HAP-1 (cell line): ENCODE measurements at regions not wholly inside any gene's neighbourhood (a gene's known extent, or its start where the extent isn't known, plus 50 kb on each side); places are given as distances from the start of the nearest gene placed in this dataset.

Source experiments
- DNase-seq, 2 experiments: peaks; one replicate each; pipeline ENCODE4 v3.0.0-alpha.2; 2016 to 2020; ENCODE audit warnings: low spot score in 2 of 2
- H3K27me3 ChIP-seq: fragments of 250-450 bp; sonication (Bioruptor Pico); 2 replicates; pipeline ENCODE4 v1.5.1; 2020; ENCODE audit warnings: low read depth, mild to moderate bottlenecking, moderate library complexity
- H3K36me3 ChIP-seq: fragments of 250-450 bp; sonication (Bioruptor Pico); replicated peaks from 2 replicates; pipeline ENCODE4 v1.5.1; 2020; ENCODE audit warnings: mild to moderate bottlenecking
- H3K4me1 ChIP-seq: fragments of 250-450 bp; sonication (Bioruptor Pico); 2 replicates; pipeline ENCODE4 v1.5.1; 2020; ENCODE audit warnings: mild to moderate bottlenecking
- H3K4me3 ChIP-seq: fragments of 250-450 bp; sonication (Bioruptor Pico); 2 replicates; pipeline ENCODE4 v1.5.1; 2020; ENCODE audit warnings: mild to moderate bottlenecking, moderate library complexity
- H3K9me3 ChIP-seq: fragments of 250-450 bp; sonication (Bioruptor Pico); 2 replicates; pipeline ENCODE4 v1.5.1; 2020; ENCODE audit warnings: mild to moderate bottlenecking, moderate library complexity
- in situ Hi-C: fragments of 300-500 bp; cut with MboI; formaldehyde crosslinking; loops from 3 replicates; pipeline ENCODE4 v1.14.3; 2020; ENCODE audit warnings: low sequenced_read_pairs, inconsistent platforms, mixed read lengths

DNA sequence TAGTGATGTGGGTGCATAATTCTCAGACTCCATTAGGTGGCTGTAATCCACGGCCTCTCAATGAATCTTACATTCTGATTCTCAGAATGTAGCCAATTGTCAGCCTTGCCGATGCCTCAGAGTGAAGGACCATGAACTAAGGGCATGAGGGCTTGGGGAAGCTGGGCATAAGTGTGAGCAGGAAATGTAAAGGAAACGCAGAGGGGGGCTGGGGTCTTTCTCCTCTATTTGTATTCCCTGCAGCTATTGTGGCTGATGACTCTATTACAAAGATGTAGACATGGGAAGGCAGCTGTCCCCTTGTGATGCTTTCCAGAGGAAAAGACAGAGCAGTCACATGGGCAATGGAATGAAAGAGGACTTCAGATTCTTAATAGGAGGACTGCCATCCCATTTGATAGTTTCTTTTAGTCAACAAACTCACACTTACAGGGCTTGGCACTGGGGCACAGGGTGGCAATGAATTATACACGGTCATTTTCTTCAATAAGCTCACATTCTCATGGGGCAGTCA, 353.2 kb upstream of the PKDCC start:
- Histone ChIP-seq H3K4me1 (no peaks in the 10 kb centered on the region), H3K9me3 (no peaks in the 10 kb centered on the region), H3K36me3 (no peaks in the 10 kb centered on the region), H3K27me3 (no peaks in the 10 kb centered on the region), H3K4me3 (no peak overlapping the region)
- no peak for DNase-seq
- in situ Hi-C loops, result no loop called here

DNA sequence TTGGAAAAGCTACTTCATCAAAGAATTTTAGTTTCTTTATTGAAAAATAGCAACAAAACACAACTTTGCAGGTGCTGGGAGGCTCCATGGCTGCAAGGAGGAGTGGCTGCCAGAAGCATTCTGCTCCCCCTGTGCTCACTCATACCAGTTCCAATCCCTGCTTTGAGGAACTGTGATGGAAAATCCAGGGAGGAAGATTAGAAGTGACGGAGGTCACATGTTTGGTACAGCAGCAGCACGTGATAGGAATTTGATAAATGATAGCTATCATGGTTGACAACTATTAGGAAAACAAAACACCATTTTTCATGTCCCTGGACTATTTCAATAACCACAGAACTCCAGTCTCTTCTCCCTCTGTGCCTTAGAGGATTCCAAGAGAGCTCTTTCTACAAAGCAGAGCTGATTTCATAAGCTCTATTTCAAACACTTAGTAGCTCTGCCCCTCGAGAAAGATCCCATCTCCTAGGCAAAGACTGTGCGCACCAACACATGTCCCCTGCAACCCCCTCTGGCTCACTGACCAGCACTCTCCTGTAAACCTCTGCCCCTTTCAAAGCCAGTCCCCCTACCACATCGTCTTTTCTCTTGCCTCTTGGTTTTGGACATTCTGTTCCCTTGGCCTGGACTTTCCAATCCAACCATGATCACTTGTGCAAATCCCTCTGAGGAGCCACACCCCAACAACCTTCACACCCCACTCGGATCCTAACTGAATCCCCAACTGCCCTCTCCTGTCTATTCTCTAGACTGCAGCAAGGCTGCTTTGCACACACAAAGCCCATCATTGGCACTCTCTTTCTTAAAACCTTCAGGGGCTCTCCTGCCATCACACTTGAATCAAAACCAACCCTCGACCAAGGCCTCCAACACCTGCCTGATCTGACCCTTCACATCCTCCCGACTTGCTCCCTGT, 352.4 kb upstream of the PKDCC start:
- no peaks in the 10 kb centered on the region for H3K27me3 ChIP-seq
- no peaks in the 10 kb centered on the region for H3K4me1 ChIP-seq
- no peaks in the 10 kb centered on the region for H3K9me3 ChIP-seq
- in situ Hi-C loops, result no loop called here
- no peaks in the 10 kb centered on the region for H3K36me3 ChIP-seq
- DNase-seq, result no peak
- H3K4me3 ChIP-seq, result no peak overlapping the region

DNA sequence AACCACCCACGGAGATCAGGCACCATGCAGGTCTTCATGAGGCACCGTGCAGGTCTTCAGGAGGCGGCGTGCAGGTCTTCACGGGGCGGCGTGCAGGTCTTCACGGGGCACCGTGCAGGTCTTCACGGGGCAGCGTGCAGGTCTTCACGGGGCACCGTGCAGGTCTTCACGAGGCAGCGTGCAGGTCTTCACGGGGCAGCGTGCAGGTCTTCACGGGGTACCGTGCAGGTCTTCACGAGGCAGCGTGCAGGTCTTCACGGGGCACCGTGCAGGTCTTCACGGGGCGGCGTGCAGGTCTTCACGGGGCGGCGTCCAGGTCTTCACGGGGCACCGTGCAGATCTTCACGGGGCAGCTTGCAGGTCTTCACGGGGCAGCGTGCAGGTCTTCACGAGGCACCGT, 350.4 kb upstream of the PKDCC start:
- no peaks in the 10 kb centered on the region for H3K9me3 ChIP-seq
- no peaks in the 10 kb centered on the region for H3K4me1 ChIP-seq
- no peak overlapping the region for H3K4me3 ChIP-seq
- H3K27me3 ChIP-seq, result no peaks in the 10 kb centered on the region
- no peak for DNase-seq
- H3K36me3 ChIP-seq, result no peaks in the 10 kb centered on the region
- in situ Hi-C loops, result no loop called here

DNA sequence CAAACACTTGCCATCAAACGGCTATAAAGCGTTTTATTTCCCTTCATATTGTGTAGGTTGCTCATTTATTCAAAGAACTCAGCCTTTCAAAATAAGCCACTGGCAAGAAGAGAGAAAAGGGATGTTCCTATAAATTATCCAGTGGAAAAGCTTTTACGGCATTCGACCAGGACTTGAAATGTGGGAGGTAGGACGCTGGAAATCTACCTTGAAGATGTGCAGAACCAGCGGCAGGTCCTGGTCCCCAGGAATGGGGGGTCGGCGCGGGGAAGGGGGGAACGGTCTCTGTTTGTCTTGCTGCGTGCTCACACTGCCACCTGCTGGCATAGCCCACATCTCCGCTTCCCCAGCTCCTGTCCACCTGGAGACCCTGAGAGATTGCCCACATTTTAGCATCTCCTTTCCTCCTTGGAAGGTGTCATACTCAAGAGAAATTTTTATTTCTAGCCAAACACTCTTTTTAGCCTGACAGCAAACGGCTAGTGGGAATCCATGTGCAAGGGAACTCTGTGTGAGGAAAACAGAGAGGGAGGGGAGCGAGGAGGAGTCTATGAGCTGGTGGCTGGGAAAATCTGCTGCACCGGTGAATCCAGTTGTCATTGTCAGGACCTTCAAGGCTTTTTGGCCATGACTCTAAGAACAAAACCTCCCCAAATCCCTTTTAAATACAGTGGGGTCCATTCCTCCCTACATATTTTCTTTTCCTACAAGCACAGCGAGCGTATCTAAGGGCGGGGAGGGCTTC, 349.0 kb upstream of the PKDCC start:
- DNase-seq, result peak in 1 of 2 experiments; percentile 48
- H3K27me3 ChIP-seq, result no peaks in the 10 kb centered on the region
- in situ Hi-C loops, result no loop called here

DNA sequence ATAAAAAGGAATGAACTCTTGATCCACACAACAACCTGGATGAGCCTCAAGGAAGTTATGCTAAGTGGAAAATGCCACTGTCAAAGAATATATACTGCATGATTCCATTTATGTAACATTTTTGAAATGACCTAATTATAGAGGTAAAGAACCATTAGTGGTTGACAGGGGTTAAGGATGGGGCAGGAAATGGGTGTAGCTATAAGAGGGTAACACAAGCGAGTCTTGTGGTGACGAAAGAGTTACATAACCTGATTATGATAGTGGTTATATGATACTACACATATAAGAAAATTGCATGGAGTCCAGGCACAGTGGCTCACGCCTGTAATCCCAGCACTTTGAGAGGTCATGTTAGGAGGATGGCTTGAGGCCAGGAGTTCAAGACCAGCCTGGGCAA, 346.6 kb upstream of the PKDCC start:
- in situ Hi-C loops, result no loop called here
- no peaks in the 10 kb centered on the region for H3K27me3 ChIP-seq

More for the DNA sequence above, 349.0 kb upstream of the PKDCC start:
- no peaks in the 10 kb centered on the region for H3K4me1 ChIP-seq
- no peaks in the 10 kb centered on the region for H3K9me3 ChIP-seq
- H3K36me3 ChIP-seq, result no peaks in the 10 kb centered on the region
- H3K4me3 ChIP-seq, result no peak overlapping the region

DNA sequence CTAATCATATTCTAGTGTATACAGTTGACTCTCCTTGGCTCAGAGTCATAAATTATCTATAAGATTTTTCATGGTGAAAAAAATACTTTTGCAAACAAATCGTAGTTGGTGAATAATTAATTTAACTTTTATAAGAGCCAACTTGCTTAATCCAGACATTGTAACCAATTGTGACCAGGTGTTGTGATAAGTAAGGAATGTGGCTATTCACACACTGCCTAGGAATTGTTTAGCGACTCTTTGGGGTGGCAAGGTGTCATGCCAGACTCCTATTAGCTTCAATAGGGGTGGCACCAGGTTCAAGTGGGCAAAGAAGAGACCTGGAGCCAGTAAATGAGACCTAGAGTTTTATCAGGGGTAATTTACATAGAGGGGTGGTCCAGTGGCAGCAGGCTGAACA, 344.7 kb upstream of the PKDCC start:
- H3K4me1 ChIP-seq, result no peaks in the 10 kb centered on the region
- in situ Hi-C loops, result no loop called here
- H3K36me3 ChIP-seq, result no peaks in the 10 kb centered on the region
- H3K27me3 ChIP-seq, result no peaks in the 10 kb centered on the region
- no peaks in the 10 kb centered on the region for H3K9me3 ChIP-seq
- no peak for DNase-seq
- H3K4me3 ChIP-seq, result no peak overlapping the region

More for the DNA sequence above, 346.6 kb upstream of the PKDCC start:
- Histone ChIP-seq H3K4me1 (no peaks in the 10 kb centered on the region), H3K9me3 (no peaks in the 10 kb centered on the region), H3K36me3 (no peaks in the 10 kb centered on the region), H3K4me3 (no peak overlapping the region)
- no peak for DNase-seq

DNA sequence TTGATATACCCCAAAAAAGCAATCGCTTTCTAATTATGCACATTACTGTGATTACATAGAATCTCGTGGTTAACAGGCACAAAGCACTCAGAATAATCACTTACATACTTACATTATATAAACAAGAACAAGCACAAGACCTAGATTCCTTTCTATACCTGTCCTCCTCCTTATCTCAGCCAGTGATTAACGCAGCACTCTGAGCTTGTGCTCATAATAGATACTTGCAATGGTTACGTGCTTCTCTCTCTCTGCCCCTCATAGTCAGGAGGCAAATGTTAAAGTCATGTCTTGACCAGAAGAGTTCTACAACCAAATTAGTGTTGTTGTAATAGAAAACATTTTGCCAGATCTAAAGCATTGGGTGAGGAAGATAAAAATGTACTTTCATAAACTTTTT, 342.2 kb upstream of the PKDCC start:
- no peak for DNase-seq
- in situ Hi-C loops, result no loop called here
- Histone ChIP-seq H3K36me3 (no peaks in the 10 kb centered on the region), H3K4me1 (no peaks in the 10 kb centered on the region), H3K27me3 (no peaks in the 10 kb centered on the region), H3K9me3 (no peaks in the 10 kb centered on the region), H3K4me3 (no peak overlapping the region)

DNA sequence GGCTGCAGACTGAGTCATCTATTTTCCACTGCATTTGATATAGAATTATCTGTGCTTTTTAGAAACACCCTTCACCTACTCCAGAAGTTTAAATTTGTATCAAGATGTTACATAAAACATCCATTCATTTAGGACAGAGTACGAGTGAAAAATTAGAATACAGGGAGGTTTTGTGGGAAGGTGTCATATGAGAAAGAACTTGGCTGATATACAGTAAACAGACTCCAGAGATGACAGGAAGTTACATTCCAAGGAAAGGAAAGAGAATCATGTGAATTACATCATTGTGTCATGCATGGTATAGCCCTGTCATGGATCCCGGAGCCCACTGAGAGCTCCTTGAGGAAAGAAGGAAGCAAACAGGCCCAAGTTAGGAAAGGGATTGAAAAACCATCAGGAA, 341.5 kb upstream of the PKDCC start:
- H3K9me3 ChIP-seq, result no peaks in the 10 kb centered on the region
- H3K27me3 ChIP-seq, result no peaks in the 10 kb centered on the region
- H3K4me1 ChIP-seq, result no peaks in the 10 kb centered on the region
- in situ Hi-C loops, result no loop called here
- no peak for DNase-seq
- no peak overlapping the region for H3K4me3 ChIP-seq
- no peaks in the 10 kb centered on the region for H3K36me3 ChIP-seq

DNA sequence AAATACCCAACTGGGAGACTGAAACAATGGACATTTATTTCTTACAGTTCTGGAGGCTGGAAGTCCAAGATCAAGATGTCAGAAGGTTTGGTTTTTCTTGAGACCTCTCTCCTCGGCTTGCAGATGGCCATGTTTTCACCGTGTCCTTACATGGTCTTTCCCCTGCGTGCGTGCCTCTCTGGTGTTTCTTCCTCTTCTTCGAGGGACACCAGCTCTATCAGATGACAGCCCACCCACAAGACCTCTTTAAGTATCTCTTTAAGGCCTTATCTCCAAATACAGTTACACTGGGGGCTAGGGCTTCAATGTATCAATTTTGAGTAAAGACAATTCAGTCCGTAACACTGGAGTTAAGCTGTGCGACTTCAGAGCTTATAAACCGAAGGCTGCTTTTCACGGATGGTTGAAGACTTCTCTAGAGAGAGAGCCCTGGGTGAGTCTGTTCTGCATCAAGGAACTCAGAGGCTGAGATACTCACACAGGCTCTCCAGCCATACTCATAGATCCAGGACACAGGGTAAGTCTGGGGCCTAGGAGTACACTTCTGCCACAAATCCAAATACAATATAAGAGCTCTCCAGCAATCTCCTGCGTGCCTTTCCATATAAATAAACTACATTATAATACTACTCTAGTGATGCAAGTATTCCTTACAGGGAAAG, 339.9 kb upstream of the PKDCC start:
- Histone ChIP-seq H3K4me1 (no peaks in the 10 kb centered on the region), H3K4me3 (no peak overlapping the region), H3K9me3 (no peaks in the 10 kb centered on the region), H3K36me3 (no peaks in the 10 kb centered on the region), H3K27me3 (no peaks in the 10 kb centered on the region)
- DNase-seq, result no peak
- in situ Hi-C loops, result no loop called here

DNA sequence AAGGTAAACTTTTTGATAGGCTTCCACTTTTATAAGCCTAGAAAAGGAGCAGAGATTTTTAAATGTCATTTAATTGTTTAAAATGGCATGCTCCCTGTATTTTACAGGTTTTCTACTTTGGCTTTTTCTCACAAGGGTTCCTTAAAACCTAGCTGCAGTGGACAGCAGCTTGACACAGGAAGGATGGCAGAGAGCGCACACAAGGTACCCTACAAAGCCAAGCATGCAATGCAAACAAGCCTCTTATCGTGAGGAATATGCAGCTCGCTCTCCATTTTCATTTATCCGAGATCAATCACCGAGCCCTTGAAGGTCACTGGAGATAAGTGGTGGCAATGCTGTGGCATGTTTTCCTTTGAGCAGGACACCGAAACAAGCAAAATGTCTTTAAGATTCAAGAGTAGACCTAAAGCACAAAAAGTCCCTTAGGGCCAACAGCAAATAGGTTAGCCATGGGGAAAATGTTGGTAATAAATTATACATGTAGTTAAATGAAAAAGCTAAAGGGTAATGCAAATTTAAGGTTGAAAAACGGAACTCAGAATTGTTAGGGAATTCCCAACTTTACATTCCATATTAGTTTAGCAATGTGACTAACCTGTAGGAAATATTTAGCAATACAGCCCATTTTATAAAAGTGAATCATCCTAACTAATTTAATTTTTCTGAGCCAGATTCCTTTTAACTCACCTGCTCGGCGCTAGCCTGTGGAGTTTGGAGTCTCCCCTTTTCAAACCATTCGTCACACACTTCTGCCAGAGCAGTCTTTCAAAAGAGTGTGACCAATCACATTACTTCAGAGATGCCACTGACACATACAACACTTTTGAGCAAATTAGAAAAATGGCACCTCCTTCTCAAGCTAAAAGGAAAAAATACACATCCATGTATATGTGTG, 337.9 kb upstream of the PKDCC start:
- Histone ChIP-seq H3K36me3 (no peaks in the 10 kb centered on the region), H3K9me3 (no peaks in the 10 kb centered on the region), H3K4me3 (no peak overlapping the region), H3K4me1 (no peaks in the 10 kb centered on the region), H3K27me3 (no peaks in the 10 kb centered on the region)
- DNase-seq, result no peak
- in situ Hi-C loops, result no loop called here

DNA sequence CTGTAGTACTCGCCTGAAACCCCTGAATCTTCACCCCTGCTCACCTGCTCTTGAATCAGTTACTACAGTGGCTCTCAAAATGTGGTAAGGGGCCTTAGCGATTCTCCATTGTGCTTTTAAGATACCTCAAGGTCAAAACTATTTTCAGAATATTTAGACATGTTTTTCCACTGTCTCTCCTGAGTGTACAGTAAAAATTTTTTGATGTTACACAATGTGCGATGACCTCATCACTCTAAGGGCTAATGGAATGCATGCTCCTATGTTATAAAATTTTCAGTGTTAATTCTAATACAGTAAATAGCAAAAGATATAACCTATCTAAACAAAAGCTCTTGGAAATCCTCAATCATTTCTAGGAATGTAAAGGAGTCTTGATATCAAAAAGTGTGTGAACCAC, 336.9 kb upstream of the PKDCC start:
- no peaks in the 10 kb centered on the region for H3K27me3 ChIP-seq
- no peaks in the 10 kb centered on the region for H3K36me3 ChIP-seq
- H3K4me3 ChIP-seq, result no peak overlapping the region
- no peaks in the 10 kb centered on the region for H3K9me3 ChIP-seq
- H3K4me1 ChIP-seq, result no peaks in the 10 kb centered on the region
- in situ Hi-C loops, result no loop called here
- no peak for DNase-seq

DNA sequence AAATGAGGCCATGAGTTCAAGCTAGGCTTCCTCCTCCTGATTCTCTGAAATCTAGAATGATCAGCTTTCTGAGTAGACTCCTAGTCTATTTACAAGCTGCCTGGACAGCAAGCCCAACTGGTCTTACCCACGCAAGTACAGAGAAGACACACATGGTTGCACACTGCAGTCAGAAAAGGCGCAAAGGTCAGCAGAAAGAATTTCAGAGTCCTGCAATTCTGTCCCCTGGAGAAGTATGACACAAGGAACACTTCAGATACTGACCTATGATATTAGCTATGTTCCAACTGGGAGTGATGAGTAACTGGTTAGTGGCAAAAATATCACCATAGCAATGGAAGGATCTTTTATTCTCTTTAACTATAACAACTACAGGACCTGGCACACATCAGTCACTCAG, 336.1 kb upstream of the PKDCC start:
- in situ Hi-C loops, result no loop called here
- no peak for DNase-seq
- H3K4me1 ChIP-seq, result no peaks in the 10 kb centered on the region

DNA sequence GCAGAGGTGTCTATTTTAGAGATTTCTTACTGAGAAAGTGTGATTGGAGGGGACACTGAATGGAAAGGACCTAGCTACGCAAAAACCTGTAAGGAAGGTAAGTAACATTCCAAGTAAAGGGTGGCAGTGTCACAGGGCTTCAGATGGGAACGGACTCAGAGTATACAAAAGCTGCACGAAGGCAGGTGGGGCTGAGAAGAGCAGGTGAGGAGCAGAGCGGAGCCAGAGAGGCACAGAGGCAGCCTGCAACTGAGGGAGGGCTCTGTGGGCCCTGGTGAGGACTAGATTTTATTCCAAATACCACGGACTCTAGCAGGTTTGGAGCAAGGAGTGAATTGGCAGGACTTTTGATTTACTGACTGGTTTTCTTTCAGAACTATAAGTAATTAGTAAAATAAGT, 331.3 kb upstream of the PKDCC start:
- Histone ChIP-seq H3K4me1 (no peaks in the 10 kb centered on the region), H3K36me3 (no peaks in the 10 kb centered on the region), H3K4me3 (no peak overlapping the region), H3K9me3 (no peaks in the 10 kb centered on the region), H3K27me3 (no peaks in the 10 kb centered on the region)
- no peak for DNase-seq
- in situ Hi-C loops, result no loop called here

More for the DNA sequence above, 336.1 kb upstream of the PKDCC start:
- Histone ChIP-seq H3K27me3 (no peaks in the 10 kb centered on the region), H3K36me3 (no peaks in the 10 kb centered on the region), H3K9me3 (no peaks in the 10 kb centered on the region), H3K4me3 (no peak overlapping the region)
